ENCODE measurements at regions not wholly inside any gene's neighbourhood (a gene's known extent, or its start where the extent isn't known, plus 50 kb on each side); places are given as distances from the start of the nearest gene placed in this dataset.

DNA sequence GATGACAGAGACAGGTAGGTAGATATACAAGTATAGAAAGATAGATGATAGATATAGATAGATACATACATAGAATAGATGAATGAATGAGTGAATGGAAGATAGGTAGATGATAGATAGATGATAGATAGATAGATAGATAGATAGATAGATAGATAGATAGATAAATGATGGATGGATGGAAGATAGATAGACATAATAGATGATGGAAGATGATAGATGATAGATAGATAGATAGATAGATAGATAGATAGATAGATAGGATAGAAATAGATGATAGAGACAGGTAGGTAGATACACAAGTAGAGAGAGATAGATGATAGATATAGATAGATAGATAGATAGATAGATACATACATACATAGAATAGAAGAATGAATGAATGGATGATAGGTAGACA, 510.1 kb upstream of the AUTS2 start:
- TF ChIP-seq, protein P1, sequence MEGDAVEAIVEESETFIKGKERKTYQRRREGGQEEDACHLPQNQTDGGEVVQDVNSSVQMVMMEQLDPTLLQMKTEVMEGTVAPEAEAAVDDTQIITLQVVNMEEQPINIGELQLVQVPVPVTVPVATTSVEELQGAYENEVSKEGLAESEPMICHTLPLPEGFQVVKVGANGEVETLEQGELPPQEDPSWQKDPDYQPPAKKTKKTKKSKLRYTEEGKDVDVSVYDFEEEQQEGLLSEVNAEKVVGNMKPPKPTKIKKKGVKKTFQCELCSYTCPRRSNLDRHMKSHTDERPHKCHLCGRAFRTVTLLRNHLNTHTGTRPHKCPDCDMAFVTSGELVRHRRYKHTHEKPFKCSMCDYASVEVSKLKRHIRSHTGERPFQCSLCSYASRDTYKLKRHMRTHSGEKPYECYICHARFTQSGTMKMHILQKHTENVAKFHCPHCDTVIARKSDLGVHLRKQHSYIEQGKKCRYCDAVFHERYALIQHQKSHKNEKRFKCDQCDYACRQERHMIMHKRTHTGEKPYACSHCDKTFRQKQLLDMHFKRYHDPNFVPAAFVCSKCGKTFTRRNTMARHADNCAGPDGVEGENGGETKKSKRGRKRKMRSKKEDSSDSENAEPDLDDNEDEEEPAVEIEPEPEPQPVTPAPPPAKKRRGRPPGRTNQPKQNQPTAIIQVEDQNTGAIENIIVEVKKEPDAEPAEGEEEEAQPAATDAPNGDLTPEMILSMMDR (IDR thresholded peaks at IDR 0.05) = no peak
- no peak for TF ChIP-seq POLR2A (IDR thresholded peaks at IDR 0.05; ENCODE audit: low read depth)

All from esophagus muscularis mucosa (tissue), 3 donors.